IMR-90 (cell line): ENCODE measurements at regions not wholly inside any gene's neighbourhood (a gene's known extent, or its start where the extent isn't known, plus 50 kb on each side); places are given as distances from the start of the nearest gene placed in this dataset.
A peak's percentile ranks its signal among the peaks of the same experiment; 100 is the strongest.

Source experiments
- ATAC-seq: fragments of 200-7000 bp; cut with Tn5 transposase; 2 replicates; pipeline ENCODE4 v1.9.1; 2020; ENCODE audit warnings: low read depth, mild to moderate bottlenecking, moderate library complexity
- BruUV-seq: library from RNA; stranded (reverse); fragments of 400-500 nt; replicated peaks from 2 replicates; lab custom pipeline; 2021; lab: Mats Ljungman, UMichigan
- CTCF ChIA-PET: fragments of 300-600 bp; formaldehyde crosslinking; extraction: SDS; loops from one replicate; lab custom pipeline; 2021; ENCODE audit warnings: antibody characterized with exemption; lab: Yijun Ruan, JAX
- POLR2A ChIA-PET: fragments of 300-600 bp; sonication (Branson Sonifier 250); formaldehyde crosslinking; loops from one replicate; lab custom pipeline; 2022; ENCODE audit warnings: antibody characterized with exemption; ENCODE audit not compliant: unreplicated experiment; lab: Charles Lee
- DNase-seq: peaks from one replicate; pipeline ENCODE4 v3.0.0; 2013
- H2AFZ ChIP-seq: replicated peaks from 2 replicates; pipeline ENCODE3; 2013; ENCODE audit warnings: low read length, mild to moderate bottlenecking; ENCODE audit not compliant: poor library complexity
- H2AK5ac ChIP-seq: 2 replicates; pipeline ENCODE4 v1.6.1; 2013; ENCODE audit warnings: low read depth, low read length, inconsistent platforms
- H2AK9ac ChIP-seq: replicated peaks from 2 replicates; pipeline ENCODE3; 2013; ENCODE audit warnings: mild to moderate bottlenecking, low read depth, low read length, moderate library complexity; ENCODE audit not compliant: poor library complexity
- H2BK120ac ChIP-seq: 2 replicates; pipeline ENCODE4 v1.6.1; 2013; ENCODE audit warnings: low read depth, low read length, inconsistent platforms
- H2BK15ac ChIP-seq: 3 replicates; pipeline ENCODE4 v1.6.1; 2013; ENCODE audit warnings: low read depth, low read length, inconsistent platforms
- H2BK20ac ChIP-seq: 2 replicates; pipeline ENCODE4 v1.6.1; 2013; ENCODE audit warnings: low read depth, mild to moderate bottlenecking, inconsistent platforms, low read length, moderate library complexity
- H2BK5ac ChIP-seq: 2 replicates; pipeline ENCODE4 v1.6.1; 2013; ENCODE audit warnings: mild to moderate bottlenecking, low read depth, low read length, inconsistent platforms; ENCODE audit not compliant: poor library complexity, severe bottlenecking
- H3K14ac ChIP-seq: replicated peaks from 2 replicates; pipeline ENCODE4 v1.6.1; 2013; ENCODE audit warnings: low read depth, low read length, inconsistent platforms
- H3K18ac ChIP-seq: 2 replicates; pipeline ENCODE4 v1.6.1; 2013; ENCODE audit warnings: low read depth, low read length, control low read depth
- H3K23ac ChIP-seq: 2 replicates; pipeline ENCODE4 v1.6.1; 2013; ENCODE audit warnings: low read depth, low read length, inconsistent platforms
- H3K27ac ChIP-seq: 2 replicates; pipeline ENCODE4 v1.5.1; 2013; ENCODE audit warnings: mild to moderate bottlenecking, control low read depth, low read length; ENCODE audit not compliant: insufficient read depth
- H3K27me3 ChIP-seq: 2 replicates; pipeline ENCODE4 v1.6.1; 2013; ENCODE audit warnings: low read length; ENCODE audit not compliant: control insufficient read depth, insufficient read depth
- H3K36me3 ChIP-seq: 2 replicates; pipeline ENCODE4 v1.6.1; 2013; ENCODE audit warnings: low read length, mixed read lengths; ENCODE audit not compliant: control insufficient read depth, insufficient read depth
- H3K4ac ChIP-seq: 2 replicates; pipeline ENCODE4 v1.6.1; 2013; ENCODE audit warnings: low read depth, low read length, inconsistent platforms
- H3K4me1 ChIP-seq: 2 replicates; pipeline ENCODE4 v1.6.1; 2013; ENCODE audit warnings: low read length, mixed read lengths; ENCODE audit not compliant: control insufficient read depth, insufficient read depth
- H3K4me2 ChIP-seq: 2 replicates; pipeline ENCODE4 v1.6.1; 2013; ENCODE audit warnings: low read depth, mild to moderate bottlenecking, control low read depth, low read length, moderate library complexity
- H3K4me3 ChIP-seq: 2 replicates; pipeline ENCODE4 v1.5.1; 2013; ENCODE audit warnings: low read depth, mild to moderate bottlenecking, control low read depth, low read length, moderate library complexity; ENCODE audit not compliant: insufficient read depth
- H3K56ac ChIP-seq: 2 replicates; pipeline ENCODE4 v1.6.1; 2013; ENCODE audit warnings: low read length, inconsistent platforms; ENCODE audit not compliant: insufficient read depth; ENCODE audit errors: extremely low read depth
- H3K79me1 ChIP-seq, 2 experiments: 2 replicates each; pipeline ENCODE4 v1.6.1; 2013; ENCODE audit warnings: low read length in 2 of 2, inconsistent platforms in 1 of 2, low read depth in 1 of 2
- H3K9ac ChIP-seq: 2 replicates; pipeline ENCODE4 v1.6.1; 2013; ENCODE audit warnings: low read depth, low read length, control low read depth
- H3K9me1 ChIP-seq: 2 replicates; pipeline ENCODE4 v1.6.1; 2013; ENCODE audit warnings: low read length, inconsistent platforms; ENCODE audit not compliant: insufficient read depth
- H3K9me3 ChIP-seq: 2 replicates; pipeline ENCODE4 v1.6.1; 2013; ENCODE audit warnings: low read length; ENCODE audit not compliant: control insufficient read depth, insufficient read depth
- H4K20me1 ChIP-seq: 2 replicates; pipeline ENCODE4 v1.6.1; 2013; ENCODE audit warnings: low read length, inconsistent platforms; ENCODE audit not compliant: insufficient read depth
- H4K5ac ChIP-seq: 2 replicates; pipeline ENCODE4 v1.6.1; 2013; ENCODE audit warnings: mild to moderate bottlenecking, low read depth, low read length, control low read depth
- H4K8ac ChIP-seq, 2 experiments: 2 replicates each; pipeline ENCODE4 v1.6.1; 2013; ENCODE audit warnings: low read depth in 2 of 2, low read length in 2 of 2, control low read depth in 1 of 2, inconsistent platforms in 1 of 2
- H4K91ac ChIP-seq: 2 replicates; pipeline ENCODE4 v1.6.1; 2013; ENCODE audit warnings: low read depth, low read length, inconsistent platforms; ENCODE audit not compliant: insufficient read depth
- BHLHE40 ChIP-seq: fragments of 150-350 bp; IDR thresholded peaks from 2 replicates; pipeline ENCODE4 v1.6.1; 2016; ENCODE audit warnings: mild to moderate bottlenecking, low read depth, low read length
- CTCF ChIP-seq: conservative IDR thresholded peaks from 2 replicates; pipeline ENCODE4 v1.5.1; 2012; ENCODE audit warnings: mild to moderate bottlenecking, low read depth, low read length, improper control_type of control experiment
- FOS ChIP-seq: fragments of 150-350 bp; IDR thresholded peaks from 2 replicates; pipeline ENCODE4 v1.6.1; 2016; ENCODE audit warnings: low read depth, low read length
- NFE2L2 ChIP-seq: fragments of 150-350 bp; IDR thresholded peaks from 2 replicates; pipeline ENCODE4 v1.6.1; 2016; ENCODE audit warnings: low read depth, mild to moderate bottlenecking, low read length
- POLR2A ChIP-seq: IDR thresholded peaks from 2 replicates; pipeline ENCODE4 v1.6.1; 2012; ENCODE audit warnings: mild to moderate bottlenecking, low read depth, low read length
- WGBS, 2 experiments: methylation state at CpG; one replicate each; pipeline versions ENCODE4 v1.1.5 to v1.1.7; 2013; ENCODE audit warnings: missing lambda C conversion rate in 2 of 2; ENCODE audit not compliant: insufficient read length in 1 of 2; ENCODE audit errors: extremely low coverage in 2 of 2; 5-methylcytosine and 5-hydroxymethylcytosine counted together
- dilution Hi-C: fragments of 300-500 bp; cut with HindIII; formaldehyde crosslinking; loops from one replicate; pipeline ENCODE4 v1.14.3; 2018; ENCODE audit warnings: low sequenced_read_pairs; ENCODE audit not compliant: unreplicated experiment
- in situ Hi-C: fragments of 300-500 bp; cut with MboI; formaldehyde crosslinking; loops from 3 replicates; pipeline ENCODE4 v1.14.3; 2019; ENCODE audit warnings: low sequenced_read_pairs, inconsistent platforms, mixed read lengths
- intact Hi-C: fragments of 100-400 bp; cut with micrococcal nuclease; formaldehyde crosslinking; loops from 2 replicates; pipeline ENCODE4 v1.10.0; 2022

DNA sequence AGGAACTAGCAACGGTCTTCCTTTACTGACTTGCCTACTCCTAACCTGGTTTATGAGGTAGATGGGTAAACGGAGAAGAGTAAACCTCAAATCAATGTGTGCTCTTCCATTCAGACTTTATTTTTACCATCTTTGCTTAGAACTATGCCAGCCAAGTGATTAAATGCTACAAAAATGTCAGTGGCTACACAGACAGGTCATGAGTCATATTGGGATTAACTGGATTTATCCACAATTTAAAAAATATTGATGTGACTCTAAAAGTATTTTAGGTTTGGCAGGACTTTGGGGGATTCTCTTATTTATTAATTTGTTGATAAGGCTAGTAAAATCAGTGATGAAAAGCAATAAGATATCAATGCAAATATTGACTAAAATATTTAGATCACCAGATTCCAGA, 275.0 kb downstream of the PLK2 start:
- H3K27ac ChIP-seq: no peak overlapping the region
- BruUV-seq: no TSS peak
- ChIA-PET CTCF (no interaction called here), POLR2A (no interaction called here)
- dilution Hi-C loops: no loop called here
- TF ChIP-seq POLR2A (no peak), FOS (0 out of 2 replicates have a peak, but pooled peaks have one; percentile 21), NFE2L2 (no peak), BHLHE40 (no peak), CTCF (no peak)
- no peak overlapping the region for H3K23ac ChIP-seq
- no CpG with 5 or more reads among the region's 2 CpGs for WGBS, 2 experiments
- peak overlapping the region; percentile 47; the same call in 1 of the 2 replicates for H3K4me2 ChIP-seq
- no peak overlapping the region for H2AK9ac ChIP-seq
- H2BK120ac ChIP-seq: peak overlapping the region; percentile 26; the same call in 1 of the 2 replicates
- H3K4me3 ChIP-seq: no peak overlapping the region
- H3K9me3 ChIP-seq: no peaks in the 10 kb centered on the region
- peaks cover 3% of the 10 kb centered on the region for H3K4me1 ChIP-seq
- no peak overlapping the region for H4K91ac ChIP-seq
- H2AK5ac ChIP-seq: no peak overlapping the region
- DNase-seq (peak; percentile 50), ATAC-seq (peak; percentile 38; the same call in 1 of the 2 replicates)
- H3K27me3 ChIP-seq: no peaks in the 10 kb centered on the region
- no peak overlapping the region for H3K14ac ChIP-seq
- intact Hi-C loops: loop anchor here (5.0 kb wide), 3 partner anchors 298 to 888 kb away; no protein-coding TSS in a partner anchor
- H4K20me1 ChIP-seq: no peaks in the 10 kb centered on the region
- no peak overlapping the region; the same call in 1 of the 2 replicates for H3K4ac ChIP-seq
- H3K79me1 ChIP-seq: no peaks in the 10 kb centered on the region
- no peaks in the 10 kb centered on the region for H3K36me3 ChIP-seq
- no peak overlapping the region for H4K8ac ChIP-seq
- H3K18ac ChIP-seq: no peak overlapping the region
- in situ Hi-C loops: no loop called here
- peaks cover 6% of the 10 kb centered on the region; the same call in 1 of the 2 replicates for H3K9me1 ChIP-seq
- 0 out of 3 replicates have a peak overlapping the region, but pooled peaks have one; percentile 25 for H2BK15ac ChIP-seq
- H2BK5ac ChIP-seq: no peak overlapping the region
- no peak overlapping the region for H2AFZ ChIP-seq
- no peak overlapping the region for H3K56ac ChIP-seq
- no peak overlapping the region for H2BK20ac ChIP-seq
- H3K9ac ChIP-seq: no peak overlapping the region
- no peak overlapping the region for H4K5ac ChIP-seq
